ENCODE measurements at regions not wholly inside any gene's neighbourhood (a gene's known extent, or its start where the extent isn't known, plus 50 kb on each side); places are given as distances from the start of the nearest gene placed in this dataset.

DNA sequence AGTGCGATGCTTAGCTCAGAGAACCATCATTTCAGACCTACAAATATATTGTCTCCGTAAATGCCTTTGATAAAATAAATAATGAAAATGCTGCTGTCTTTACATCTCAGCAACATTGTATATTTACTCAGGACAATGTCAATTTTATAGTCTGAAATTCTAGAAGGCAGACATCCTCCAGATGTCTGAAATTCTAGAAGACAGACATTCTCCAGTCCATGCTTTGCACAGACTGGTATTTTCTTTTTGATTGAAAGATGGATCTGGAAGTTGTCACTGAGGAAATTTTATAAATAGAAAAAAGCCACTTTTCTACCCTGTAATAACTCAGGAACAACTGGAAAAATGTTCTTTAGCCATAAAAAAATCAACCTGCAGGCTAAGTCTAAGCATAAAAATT lies 2293.3 kb downstream of the PCDH9 start:
- DNase-seq = no peak
- Histone ChIP-seq H3K36me3 (no peaks in the 10 kb centered on the region), H3K27me3 (no peaks in the 10 kb centered on the region), H3K4me3 (no peak overlapping the region), H3K4me1 (ENCODE audit: insufficient read depth) (no peaks in the 10 kb centered on the region), H3K9me3 (no peaks in the 10 kb centered on the region), H3K27ac (no peak overlapping the region)
- WGBS, 3 donors = 83 to 96% (median 93%) methylated on average over 2 of the region's 2 CpGs
- TF ChIP-seq EP300 (IDR thresholded peaks at IDR 0.05) (no peak), POLR2A (IDR thresholded peaks at IDR 0.05) (no peak)
- TF ChIP-seq, protein P1, sequence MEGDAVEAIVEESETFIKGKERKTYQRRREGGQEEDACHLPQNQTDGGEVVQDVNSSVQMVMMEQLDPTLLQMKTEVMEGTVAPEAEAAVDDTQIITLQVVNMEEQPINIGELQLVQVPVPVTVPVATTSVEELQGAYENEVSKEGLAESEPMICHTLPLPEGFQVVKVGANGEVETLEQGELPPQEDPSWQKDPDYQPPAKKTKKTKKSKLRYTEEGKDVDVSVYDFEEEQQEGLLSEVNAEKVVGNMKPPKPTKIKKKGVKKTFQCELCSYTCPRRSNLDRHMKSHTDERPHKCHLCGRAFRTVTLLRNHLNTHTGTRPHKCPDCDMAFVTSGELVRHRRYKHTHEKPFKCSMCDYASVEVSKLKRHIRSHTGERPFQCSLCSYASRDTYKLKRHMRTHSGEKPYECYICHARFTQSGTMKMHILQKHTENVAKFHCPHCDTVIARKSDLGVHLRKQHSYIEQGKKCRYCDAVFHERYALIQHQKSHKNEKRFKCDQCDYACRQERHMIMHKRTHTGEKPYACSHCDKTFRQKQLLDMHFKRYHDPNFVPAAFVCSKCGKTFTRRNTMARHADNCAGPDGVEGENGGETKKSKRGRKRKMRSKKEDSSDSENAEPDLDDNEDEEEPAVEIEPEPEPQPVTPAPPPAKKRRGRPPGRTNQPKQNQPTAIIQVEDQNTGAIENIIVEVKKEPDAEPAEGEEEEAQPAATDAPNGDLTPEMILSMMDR (IDR thresholded peaks at IDR 0.05) = no peak
- intact Hi-C loops (cut with DNase I) = no loop called here

DNA sequence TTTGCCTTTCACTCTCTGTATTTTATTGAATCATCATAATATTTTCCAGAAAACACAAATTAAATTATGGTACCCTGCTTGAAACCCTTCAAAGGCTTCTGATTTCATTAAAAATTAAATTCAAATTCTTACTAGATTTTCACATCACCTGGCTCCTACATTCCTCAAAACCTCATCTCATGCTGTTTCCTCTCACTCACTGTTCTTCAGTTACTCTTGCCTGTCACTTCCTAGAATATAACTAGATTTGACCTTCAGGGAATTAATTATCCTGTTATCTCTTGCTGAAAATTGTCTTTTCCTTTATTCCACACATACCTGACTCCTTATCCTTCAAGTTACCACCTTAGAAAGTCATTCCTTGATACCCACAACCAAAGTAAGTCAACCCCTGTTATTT lies 2294.7 kb downstream of the PCDH9 start:
- Histone ChIP-seq H3K9me3 (no peaks in the 10 kb centered on the region), H3K4me3 (no peak overlapping the region), H3K27me3 (no peaks in the 10 kb centered on the region), H3K36me3 (no peaks in the 10 kb centered on the region), H3K27ac (no peak overlapping the region), H3K4me1 (ENCODE audit: insufficient read depth) (no peaks in the 10 kb centered on the region)
- intact Hi-C loops (cut with DNase I) = no loop called here
- no peak for DNase-seq
- TF ChIP-seq, protein P1 (IDR thresholded peaks at IDR 0.05) = no peak
- no peak for TF ChIP-seq EP300 (IDR thresholded peaks at IDR 0.05)
- TF ChIP-seq POLR2A (IDR thresholded peaks at IDR 0.05) = no peak

DNA sequence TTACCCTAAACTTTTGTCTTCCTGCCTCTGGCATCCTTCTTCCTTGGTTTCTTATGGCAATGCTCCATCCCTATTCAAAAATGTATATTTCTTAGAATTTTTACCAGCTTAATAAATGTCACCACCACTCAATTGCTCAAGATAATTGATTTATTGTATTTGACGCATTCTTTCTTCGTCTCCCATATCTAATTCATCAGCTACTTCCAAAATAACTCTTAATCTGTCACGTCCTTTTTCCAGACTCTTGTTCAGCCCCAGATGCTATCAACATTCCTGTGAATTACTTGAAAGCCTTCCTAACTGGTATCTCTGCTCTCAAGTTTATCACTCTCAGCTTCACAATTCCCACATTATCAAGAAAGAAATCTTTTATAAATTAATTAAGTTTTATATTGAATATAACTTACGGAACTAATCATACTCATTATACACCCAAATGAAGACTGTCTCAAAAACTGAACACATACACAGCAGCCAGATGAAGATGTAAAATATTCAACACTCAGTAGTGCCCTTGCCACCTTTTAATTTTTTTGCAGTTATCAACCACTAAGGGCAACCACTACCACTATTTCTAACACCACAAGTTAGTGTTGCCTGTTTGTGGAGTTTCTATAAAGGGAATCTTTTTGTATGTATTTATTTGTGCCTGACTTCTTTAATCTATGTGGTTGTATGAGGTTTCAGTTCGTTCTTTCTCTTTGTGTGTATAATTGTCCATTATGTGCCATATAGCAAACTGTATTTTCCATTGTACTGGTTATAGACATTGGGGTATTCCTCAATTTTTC lies 2295.4 kb downstream of the PCDH9 start:
- WGBS, 3 donors = 79 to 80% (median 80%) methylated on average over 5 of the region's 5 CpGs
- Histone ChIP-seq H3K4me3 (no peak overlapping the region), H3K36me3 (no peaks in the 10 kb centered on the region), H3K4me1 (ENCODE audit: insufficient read depth) (no peaks in the 10 kb centered on the region), H3K27me3 (no peaks in the 10 kb centered on the region), H3K9me3 (no peaks in the 10 kb centered on the region), H3K27ac (no peak overlapping the region)
- TF ChIP-seq, protein P1 (IDR thresholded peaks at IDR 0.05) = no peak
- TF ChIP-seq EP300 (IDR thresholded peaks at IDR 0.05) (no peak), POLR2A (IDR thresholded peaks at IDR 0.05) (no peak)
- no peak for DNase-seq
- intact Hi-C loops (cut with DNase I) = no loop called here

DNA sequence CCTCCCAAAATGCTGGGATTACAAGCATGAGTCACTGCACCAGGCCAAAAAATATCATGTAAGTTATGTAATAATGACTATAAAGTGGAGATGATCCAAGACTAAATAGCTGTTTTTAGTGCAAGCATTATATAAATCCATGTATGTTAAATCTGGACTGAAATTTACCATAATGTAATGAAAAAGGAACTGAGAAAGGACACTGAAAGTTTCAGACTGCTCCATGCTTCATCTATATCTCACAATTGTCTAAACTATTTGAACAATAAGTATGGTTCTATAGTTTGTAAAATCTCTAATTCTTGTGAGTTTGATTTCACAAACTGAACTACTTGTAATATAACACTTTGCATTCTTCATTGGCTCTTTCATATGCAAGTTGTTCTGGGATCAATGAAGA lies 2299.5 kb downstream of the PCDH9 start:
- Histone ChIP-seq H3K36me3 (no peaks in the 10 kb centered on the region), H3K27ac (no peak overlapping the region), H3K4me1 (ENCODE audit: insufficient read depth) (no peaks in the 10 kb centered on the region), H3K9me3 (no peaks in the 10 kb centered on the region), H3K4me3 (no peak overlapping the region), H3K27me3 (no peaks in the 10 kb centered on the region)
- TF ChIP-seq EP300 (IDR thresholded peaks at IDR 0.05) = no peak
- no peak for TF ChIP-seq POLR2A (IDR thresholded peaks at IDR 0.05)
- TF ChIP-seq, protein P1 (IDR thresholded peaks at IDR 0.05) = no peak
- no peak for DNase-seq
- intact Hi-C loops (cut with DNase I) = no loop called here

Data from ovary (tissue), 7 donors.